Muscle layer of duodenum (tissue), 2 donors: ENCODE measurements at regions not wholly inside any gene's neighbourhood (a gene's known extent, or its start where the extent isn't known, plus 50 kb on each side); places are given as distances from the start of the nearest gene placed in this dataset.

Experiments
- H3K27ac ChIP-seq: one replicate; pipeline ENCODE4 v1.7.0; 2013; ENCODE audit warnings: mild to moderate bottlenecking, low read length
- H3K27me3 ChIP-seq: one replicate; pipeline ENCODE4 v1.7.0; 2013; ENCODE audit warnings: low read depth, mild to moderate bottlenecking, control low read depth, low read length
- H3K36me3 ChIP-seq, 2 donors: one replicate each; pipeline ENCODE4 v1.7.0; 2013; ENCODE audit warnings: low read length in 2 of 2, control low read depth in 1 of 2, mild to moderate bottlenecking in 1 of 2; ENCODE audit not compliant: insufficient read depth in 2 of 2, control insufficient read depth in 1 of 2
- H3K4me1 ChIP-seq, 2 donors: one replicate each; pipeline ENCODE4 v1.7.0; 2013; ENCODE audit warnings: low read length in 2 of 2, mild to moderate bottlenecking in 2 of 2, control low read depth in 1 of 2, moderate library complexity in 1 of 2; ENCODE audit not compliant: insufficient read depth in 2 of 2, control insufficient read depth in 1 of 2
- H3K4me3 ChIP-seq, 2 donors: one replicate each; pipeline ENCODE4 v1.7.0; 2013; ENCODE audit warnings: low read length in 2 of 2, low read depth in 1 of 2, mild to moderate bottlenecking in 1 of 2
- H3K9me3 ChIP-seq, 2 donors: one replicate each; pipeline ENCODE4 v1.7.0; 2013; ENCODE audit warnings: low read length in 2 of 2, control low read depth in 1 of 2, mild to moderate bottlenecking in 1 of 2; ENCODE audit not compliant: control insufficient read depth in 1 of 2
- donor health status: healthy.

GRCh38 chr1:90591355-90591969 is 125.6 kb downstream of the BARHL2 start:
- H3K4me3 ChIP-seq: no peak overlapping the region
- no peaks in the 10 kb centered on the region for H3K27me3 ChIP-seq
- no peaks in the 10 kb centered on the region for H3K36me3 ChIP-seq
- H3K4me1 ChIP-seq: no peaks in the 10 kb centered on the region
- no peak overlapping the region for H3K27ac ChIP-seq
- peaks cover 0 to 4% of the 10 kb centered on the region in 2 donors for H3K9me3 ChIP-seq

GRCh38 chr1:90580176-90580575 is 136.9 kb downstream of the BARHL2 start:
- H3K27me3 ChIP-seq: no peaks in the 10 kb centered on the region
- no peaks in the 10 kb centered on the region for H3K9me3 ChIP-seq

GRCh38 chr1:90579212-90579802 is 137.8 kb downstream of the BARHL2 start:
- Histone ChIP-seq H3K27ac (no peak overlapping the region), H3K36me3 (no peaks in the 10 kb centered on the region), H3K9me3 (peaks cover 0 to 5% of the 10 kb centered on the region in 2 donors), H3K4me1 (no peaks in the 10 kb centered on the region), H3K4me3 (no peak overlapping the region), H3K27me3 (no peaks in the 10 kb centered on the region)

More at GRCh38 chr1:90580176-90580575, 136.9 kb downstream of the BARHL2 start:
- Histone ChIP-seq H3K36me3 (no peaks in the 10 kb centered on the region), H3K4me3 (no peak overlapping the region), H3K27ac (no peak overlapping the region), H3K4me1 (no peaks in the 10 kb centered on the region)

- Histone ChIP-seq H3K36me3 (no peaks in the 10 kb centered on the region), H3K27me3 (no peaks in the 10 kb centered on the region), H3K9me3 (peaks cover 0 to 5% of the 10 kb centered on the region in 2 donors), H3K4me3 (no peak overlapping the region), H3K4me1 (no peaks in the 10 kb centered on the region), H3K27ac (no peak overlapping the region)
Measured at GRCh38 chr1:90574692-90575370, 142.3 kb downstream of the BARHL2 start.

- H3K4me3 ChIP-seq: no peak overlapping the region
- no peaks in the 10 kb centered on the region for H3K27me3 ChIP-seq
- H3K36me3 ChIP-seq: no peaks in the 10 kb centered on the region
- H3K27ac ChIP-seq: no peak overlapping the region
- H3K4me1 ChIP-seq: no peaks in the 10 kb centered on the region
- H3K9me3 ChIP-seq: peaks cover 0 to 5% of the 10 kb centered on the region in 2 donors
Measured at GRCh38 chr1:90573736-90574135, 143.4 kb downstream of the BARHL2 start.

- H3K4me1 ChIP-seq: no peaks in the 10 kb centered on the region
- H3K9me3 ChIP-seq: peaks cover 0 to 5% of the 10 kb centered on the region in 2 donors
- no peak overlapping the region for H3K4me3 ChIP-seq
- H3K27me3 ChIP-seq: no peaks in the 10 kb centered on the region
- H3K27ac ChIP-seq: no peak overlapping the region
- H3K36me3 ChIP-seq: no peaks in the 10 kb centered on the region
Measured at GRCh38 chr1:90572446-90572845, 144.7 kb downstream of the BARHL2 start.

- Histone ChIP-seq H3K4me1 (no peaks in the 10 kb centered on the region), H3K36me3 (no peaks in the 10 kb centered on the region), H3K4me3 (no peak overlapping the region)
Measured at GRCh38 chr1:90568436-90568835, 148.7 kb downstream of the BARHL2 start.

GRCh38 chr1:90564164-90564563 is 152.9 kb downstream of the BARHL2 start:
- Histone ChIP-seq H3K27ac (no peak overlapping the region), H3K27me3 (no peaks in the 10 kb centered on the region), H3K4me1 (no peaks in the 10 kb centered on the region), H3K36me3 (no peaks in the 10 kb centered on the region), H3K4me3 (no peak overlapping the region), H3K9me3 (no peaks in the 10 kb centered on the region)

More at GRCh38 chr1:90568436-90568835, 148.7 kb downstream of the BARHL2 start:
- Histone ChIP-seq H3K27ac (no peak overlapping the region), H3K27me3 (no peaks in the 10 kb centered on the region), H3K9me3 (no peaks in the 10 kb centered on the region)

- H3K27me3 ChIP-seq: no peaks in the 10 kb centered on the region
- no peak overlapping the region for H3K27ac ChIP-seq
- H3K4me3 ChIP-seq: no peak overlapping the region
- H3K4me1 ChIP-seq: no peaks in the 10 kb centered on the region
- H3K9me3 ChIP-seq: no peaks in the 10 kb centered on the region
- no peaks in the 10 kb centered on the region for H3K36me3 ChIP-seq
Measured at GRCh38 chr1:90562892-90563291, 154.2 kb downstream of the BARHL2 start.

- Histone ChIP-seq H3K27ac (no peak overlapping the region), H3K4me1 (no peaks in the 10 kb centered on the region), H3K36me3 (no peaks in the 10 kb centered on the region), H3K4me3 (no peak overlapping the region), H3K27me3 (no peaks in the 10 kb centered on the region), H3K9me3 (no peaks in the 10 kb centered on the region)
Measured at GRCh38 chr1:90561911-90562310, 155.2 kb downstream of the BARHL2 start.

GRCh38 chr1:90561103-90561783 is 155.9 kb downstream of the BARHL2 start:
- Histone ChIP-seq H3K36me3 (no peaks in the 10 kb centered on the region), H3K9me3 (no peaks in the 10 kb centered on the region), H3K4me3 (no peak overlapping the region), H3K27ac (no peak overlapping the region), H3K27me3 (no peaks in the 10 kb centered on the region), H3K4me1 (no peaks in the 10 kb centered on the region)
